ENCODE measurements at regions not wholly inside any gene's neighbourhood (a gene's known extent, or its start where the extent isn't known, plus 50 kb on each side); places are given as distances from the start of the nearest gene placed in this dataset.

- H3K36me3 ChIP-seq (ENCODE audit: control insufficient read depth, insufficient read depth, low read length), result no peaks in the 10 kb centered on the region
- H3K4me3 ChIP-seq (ENCODE audit: low read length), result no peak overlapping the region
- no peaks in the 10 kb centered on the region for H3K9me3 ChIP-seq (ENCODE audit: control insufficient read depth, insufficient read depth, low read length)
- no peaks in the 10 kb centered on the region for H3K4me1 ChIP-seq (ENCODE audit: control insufficient read depth, insufficient read depth, low read length)
- no peaks in the 10 kb centered on the region for H3K27me3 ChIP-seq (ENCODE audit: control insufficient read depth, insufficient read depth, low read length)
- WGBS (ENCODE audit: insufficient coverage, insufficient read length), result 100% methylated on average over 1 of the region's 1 CpG
- no peak overlapping the region for H3K27ac ChIP-seq (ENCODE audit: low read length)
- no peak for DNase-seq (ENCODE audit: low read depth, low spot score)
Observed at GRCh38 chr5:125558016-125558415, 811.6 kb upstream of the ZNF608 start.

DNA sequence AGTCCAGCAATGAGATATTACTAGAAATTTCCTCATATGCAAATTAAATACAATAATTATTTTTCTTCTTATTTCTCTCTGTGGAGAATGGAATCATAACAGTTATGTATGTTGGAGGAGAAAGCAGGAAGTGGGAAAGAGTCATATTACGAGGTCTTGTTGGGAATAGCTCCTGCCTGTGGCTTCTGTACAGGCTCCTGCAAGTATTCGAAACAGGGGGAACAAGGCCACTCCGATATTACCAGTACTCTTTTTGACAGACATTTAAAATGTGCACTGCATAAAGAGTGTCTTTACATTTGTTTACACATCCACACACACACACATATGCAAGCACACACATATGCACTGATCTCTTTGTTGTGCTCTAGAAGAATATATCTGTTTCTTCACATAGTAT lies 812.0 kb upstream of the ZNF608 start:
- no peak for DNase-seq (ENCODE audit: low read depth, low spot score)
- no peaks in the 10 kb centered on the region for H3K9me3 ChIP-seq (ENCODE audit: control insufficient read depth, insufficient read depth, low read length)

DNA sequence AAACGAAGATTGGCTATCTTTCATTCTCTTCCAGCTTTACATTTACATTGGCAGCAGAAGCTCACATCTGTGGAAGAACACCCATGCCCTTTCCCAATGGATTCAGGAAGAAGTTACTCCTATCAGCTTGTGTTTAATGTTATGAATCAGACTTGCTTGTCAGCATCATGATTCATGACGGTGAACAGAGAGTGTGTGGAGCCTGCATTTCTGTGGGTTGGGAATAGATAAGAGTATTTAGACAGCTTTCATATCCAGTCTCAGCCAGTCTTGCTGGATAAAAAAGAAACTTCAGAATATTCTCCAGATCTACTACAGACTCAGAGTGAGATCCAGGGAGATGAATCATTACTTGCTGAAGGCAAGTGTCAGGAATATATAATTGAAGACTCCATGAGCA lies 812.9 kb upstream of the ZNF608 start:
- no peak for DNase-seq (ENCODE audit: low read depth, low spot score)
- Histone ChIP-seq H3K9me3 (ENCODE audit: control insufficient read depth, insufficient read depth, low read length) (no peaks in the 10 kb centered on the region), H3K4me3 (ENCODE audit: low read length) (no peak overlapping the region), H3K27ac (ENCODE audit: low read length) (no peak overlapping the region), H3K4me1 (ENCODE audit: control insufficient read depth, insufficient read depth, low read length) (no peaks in the 10 kb centered on the region), H3K36me3 (ENCODE audit: control insufficient read depth, insufficient read depth, low read length) (no peaks in the 10 kb centered on the region), H3K27me3 (ENCODE audit: control insufficient read depth, insufficient read depth, low read length) (no peaks in the 10 kb centered on the region)
- no CpG with 5 or more reads among the region's 2 CpGs for WGBS (ENCODE audit: insufficient coverage, insufficient read length)

More for the DNA sequence above, 812.0 kb upstream of the ZNF608 start:
- Histone ChIP-seq H3K4me1 (ENCODE audit: control insufficient read depth, insufficient read depth, low read length) (no peaks in the 10 kb centered on the region), H3K36me3 (ENCODE audit: control insufficient read depth, insufficient read depth, low read length) (no peaks in the 10 kb centered on the region), H3K27ac (ENCODE audit: low read length) (no peak overlapping the region), H3K4me3 (ENCODE audit: low read length) (no peak overlapping the region), H3K27me3 (ENCODE audit: control insufficient read depth, insufficient read depth, low read length) (no peaks in the 10 kb centered on the region)
- no CpG with 5 or more reads among the region's 3 CpGs for WGBS (ENCODE audit: insufficient coverage, insufficient read length)

DNA sequence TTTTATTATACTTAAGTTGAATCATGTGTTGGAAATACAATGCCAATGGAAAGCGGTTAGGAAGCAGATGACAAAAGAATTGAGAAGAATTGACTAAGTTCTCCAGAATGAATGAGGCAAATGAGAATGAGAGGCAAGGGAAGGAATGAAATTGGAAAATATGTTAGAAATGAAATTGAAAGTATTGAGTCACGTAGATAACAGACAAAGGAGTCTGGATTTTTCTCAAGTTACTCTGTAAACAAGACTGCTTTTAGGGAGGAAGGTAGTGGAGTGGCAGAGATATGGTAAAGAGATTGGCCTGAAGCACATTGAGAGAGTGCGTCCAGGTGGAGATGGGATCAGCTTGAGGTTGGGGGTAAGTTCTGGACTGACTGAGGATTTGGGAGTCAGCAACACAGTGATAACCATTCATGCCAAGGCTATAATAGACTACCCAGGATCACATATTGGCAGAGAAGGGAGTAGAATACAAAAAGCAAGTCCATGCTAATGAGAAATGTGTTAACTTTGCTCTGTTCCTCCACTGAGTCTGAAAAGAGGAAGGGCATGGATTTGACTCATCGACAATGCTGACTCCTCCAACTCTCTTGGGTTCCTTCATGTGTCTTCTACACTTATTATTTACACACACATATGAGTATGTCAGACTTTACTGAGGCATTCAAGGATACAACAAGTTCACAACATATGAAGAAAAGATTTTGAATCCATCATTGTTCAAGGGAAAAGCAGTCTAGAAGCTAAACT lies 814.2 kb upstream of the ZNF608 start:
- no peak for DNase-seq (ENCODE audit: low read depth, low spot score)
- H3K36me3 ChIP-seq (ENCODE audit: control insufficient read depth, insufficient read depth, low read length), result no peaks in the 10 kb centered on the region
- no peaks in the 10 kb centered on the region for H3K4me1 ChIP-seq (ENCODE audit: control insufficient read depth, insufficient read depth, low read length)
- H3K27ac ChIP-seq (ENCODE audit: low read length), result no peak overlapping the region
- WGBS (ENCODE audit: insufficient coverage, insufficient read length), result 100% methylated on average over 1 of the region's 4 CpGs
- H3K4me3 ChIP-seq (ENCODE audit: low read length), result no peak overlapping the region
- no peaks in the 10 kb centered on the region for H3K27me3 ChIP-seq (ENCODE audit: control insufficient read depth, insufficient read depth, low read length)
- no peaks in the 10 kb centered on the region for H3K9me3 ChIP-seq (ENCODE audit: control insufficient read depth, insufficient read depth, low read length)

DNA sequence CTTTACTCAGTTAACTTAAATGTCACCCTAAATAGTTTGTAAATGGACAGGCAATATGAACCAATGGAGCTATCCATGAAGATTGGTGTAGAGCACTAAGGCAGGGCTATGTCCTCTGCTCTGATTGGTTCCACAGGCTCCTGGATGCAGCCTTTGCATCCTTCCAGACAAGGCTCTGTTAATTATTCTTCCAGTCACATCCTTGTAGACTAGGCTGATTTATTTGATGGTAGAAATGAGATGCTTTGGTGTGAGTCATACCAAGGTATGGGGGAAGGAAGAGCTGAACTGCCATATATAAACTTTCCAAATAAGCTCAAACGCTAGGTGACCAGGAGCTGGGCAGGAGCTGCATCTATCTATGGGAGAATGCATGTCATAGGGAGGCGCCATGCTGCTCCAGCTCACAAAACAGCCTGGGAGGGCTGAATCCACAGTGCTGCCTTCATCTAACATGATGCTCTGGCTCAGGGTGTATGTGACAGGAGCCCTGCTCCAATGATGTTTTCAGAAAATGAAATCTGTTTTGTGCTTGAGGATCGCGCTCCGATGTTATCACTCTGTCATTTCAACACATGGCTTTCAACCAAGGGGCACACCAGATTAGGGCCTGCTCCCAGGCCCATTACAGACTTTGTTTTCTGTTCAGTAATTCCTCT lies 818.0 kb upstream of the ZNF608 start:
- no peaks in the 10 kb centered on the region for H3K36me3 ChIP-seq (ENCODE audit: control insufficient read depth, insufficient read depth, low read length)
- no peak overlapping the region for H3K4me3 ChIP-seq (ENCODE audit: low read length)
- no peak overlapping the region for H3K27ac ChIP-seq (ENCODE audit: low read length)
- no peaks in the 10 kb centered on the region; the same call in 1 of the 2 replicates for H3K9me3 ChIP-seq (ENCODE audit: control insufficient read depth, insufficient read depth, low read length)
- no CpG with 5 or more reads among the region's 5 CpGs for WGBS (ENCODE audit: insufficient coverage, insufficient read length)
- DNase-seq (ENCODE audit: low read depth, low spot score), result no peak
- no peaks in the 10 kb centered on the region for H3K4me1 ChIP-seq (ENCODE audit: control insufficient read depth, insufficient read depth, low read length)
- H3K27me3 ChIP-seq (ENCODE audit: control insufficient read depth, insufficient read depth, low read length), result no peaks in the 10 kb centered on the region

- Histone ChIP-seq H3K36me3 (ENCODE audit: control insufficient read depth, insufficient read depth, low read length) (no peaks in the 10 kb centered on the region), H3K27me3 (ENCODE audit: control insufficient read depth, insufficient read depth, low read length) (no peaks in the 10 kb centered on the region), H3K4me1 (ENCODE audit: control insufficient read depth, insufficient read depth, low read length) (no peaks in the 10 kb centered on the region), H3K9me3 (ENCODE audit: control insufficient read depth, insufficient read depth, low read length) (no peaks in the 10 kb centered on the region), H3K27ac (ENCODE audit: low read length) (no peak overlapping the region), H3K4me3 (ENCODE audit: low read length) (no peak overlapping the region)
- WGBS (ENCODE audit: insufficient coverage, insufficient read length), result no CpG with 5 or more reads among the region's 9 CpGs
- DNase-seq (ENCODE audit: low read depth, low spot score), result no peak
Observed at GRCh38 chr5:125574491-125575044, 828.1 kb upstream of the ZNF608 start.

GRCh38 chr5:125575171-125575890 lies 828.9 kb upstream of the ZNF608 start:
- WGBS (ENCODE audit: insufficient coverage, insufficient read length), result no CpG with 5 or more reads among the region's 1 CpG
- DNase-seq (ENCODE audit: low read depth, low spot score), result no peak
- Histone ChIP-seq H3K4me1 (ENCODE audit: control insufficient read depth, insufficient read depth, low read length) (no peaks in the 10 kb centered on the region), H3K27ac (ENCODE audit: low read length) (no peak overlapping the region), H3K27me3 (ENCODE audit: control insufficient read depth, insufficient read depth, low read length) (no peaks in the 10 kb centered on the region), H3K4me3 (ENCODE audit: low read length) (no peak overlapping the region), H3K36me3 (ENCODE audit: control insufficient read depth, insufficient read depth, low read length) (no peaks in the 10 kb centered on the region), H3K9me3 (ENCODE audit: control insufficient read depth, insufficient read depth, low read length) (no peaks in the 10 kb centered on the region)

DNA sequence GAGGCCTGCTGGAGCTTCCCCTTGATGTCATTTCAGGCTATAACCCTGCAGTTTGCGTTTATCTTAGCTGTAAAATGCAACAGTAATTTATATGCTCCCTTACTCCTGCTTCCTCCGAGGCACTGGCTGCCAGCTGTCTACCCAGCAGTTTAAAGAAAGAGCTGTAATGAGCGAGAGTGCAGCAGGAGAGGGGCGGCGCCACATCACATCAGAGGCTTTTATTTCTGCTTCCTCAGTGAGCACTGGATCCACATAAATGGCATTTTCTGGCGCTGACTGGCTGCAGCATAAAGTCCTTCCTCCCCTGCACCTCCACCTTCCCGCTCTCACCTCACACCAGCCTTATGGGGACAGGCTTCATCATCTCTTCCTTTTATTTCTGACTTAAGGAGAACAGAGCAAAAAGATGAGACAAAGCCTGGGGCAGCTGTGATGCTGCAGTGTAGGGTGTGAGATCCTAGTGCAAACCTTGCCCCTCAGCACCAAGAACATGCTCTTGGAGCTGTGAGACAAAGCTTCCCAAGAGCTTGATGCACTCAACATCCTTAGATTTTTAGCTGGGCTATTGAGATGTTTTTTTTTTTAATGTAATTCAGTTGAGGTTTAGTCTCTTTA lies 829.6 kb upstream of the ZNF608 start:
- H3K27ac ChIP-seq (ENCODE audit: low read length), result no peak overlapping the region
- H3K4me3 ChIP-seq (ENCODE audit: low read length), result no peak overlapping the region
- no peaks in the 10 kb centered on the region for H3K4me1 ChIP-seq (ENCODE audit: control insufficient read depth, insufficient read depth, low read length)
- no peaks in the 10 kb centered on the region for H3K9me3 ChIP-seq (ENCODE audit: control insufficient read depth, insufficient read depth, low read length)
- no CpG with 5 or more reads among the region's 7 CpGs for WGBS (ENCODE audit: insufficient coverage, insufficient read length)
- peak; percentile 4 for DNase-seq (ENCODE audit: low read depth, low spot score)
- no peaks in the 10 kb centered on the region for H3K36me3 ChIP-seq (ENCODE audit: control insufficient read depth, insufficient read depth, low read length)
- H3K27me3 ChIP-seq (ENCODE audit: control insufficient read depth, insufficient read depth, low read length), result no peaks in the 10 kb centered on the region

GRCh38 chr5:125576822-125577221 lies 830.4 kb upstream of the ZNF608 start:
- WGBS (ENCODE audit: insufficient coverage, insufficient read length), result no CpG with 5 or more reads among the region's 3 CpGs
- Histone ChIP-seq H3K9me3 (ENCODE audit: control insufficient read depth, insufficient read depth, low read length) (no peaks in the 10 kb centered on the region), H3K36me3 (ENCODE audit: control insufficient read depth, insufficient read depth, low read length) (no peaks in the 10 kb centered on the region), H3K4me3 (ENCODE audit: low read length) (no peak overlapping the region), H3K27me3 (ENCODE audit: control insufficient read depth, insufficient read depth, low read length) (no peaks in the 10 kb centered on the region), H3K27ac (ENCODE audit: low read length) (no peak overlapping the region), H3K4me1 (ENCODE audit: control insufficient read depth, insufficient read depth, low read length) (no peaks in the 10 kb centered on the region)
- DNase-seq (ENCODE audit: low read depth, low spot score), result no peak

GRCh38 chr5:125578551-125578950 lies 832.1 kb upstream of the ZNF608 start:
- no peak for DNase-seq (ENCODE audit: low read depth, low spot score)
- H3K9me3 ChIP-seq (ENCODE audit: control insufficient read depth, insufficient read depth, low read length), result no peaks in the 10 kb centered on the region
- no peaks in the 10 kb centered on the region for H3K36me3 ChIP-seq (ENCODE audit: control insufficient read depth, insufficient read depth, low read length)
- H3K4me3 ChIP-seq (ENCODE audit: low read length), result no peak overlapping the region
- H3K27me3 ChIP-seq (ENCODE audit: control insufficient read depth, insufficient read depth, low read length), result no peaks in the 10 kb centered on the region
- H3K27ac ChIP-seq (ENCODE audit: low read length), result no peak overlapping the region
- H3K4me1 ChIP-seq (ENCODE audit: control insufficient read depth, insufficient read depth, low read length), result no peaks in the 10 kb centered on the region
- no CpG with 5 or more reads among the region's 1 CpG for WGBS (ENCODE audit: insufficient coverage, insufficient read length)
